ENCODE measurements at regions not wholly inside any gene's neighbourhood (a gene's known extent, or its start where the extent isn't known, plus 50 kb on each side); places are given as distances from the start of the nearest gene placed in this dataset.

DNA sequence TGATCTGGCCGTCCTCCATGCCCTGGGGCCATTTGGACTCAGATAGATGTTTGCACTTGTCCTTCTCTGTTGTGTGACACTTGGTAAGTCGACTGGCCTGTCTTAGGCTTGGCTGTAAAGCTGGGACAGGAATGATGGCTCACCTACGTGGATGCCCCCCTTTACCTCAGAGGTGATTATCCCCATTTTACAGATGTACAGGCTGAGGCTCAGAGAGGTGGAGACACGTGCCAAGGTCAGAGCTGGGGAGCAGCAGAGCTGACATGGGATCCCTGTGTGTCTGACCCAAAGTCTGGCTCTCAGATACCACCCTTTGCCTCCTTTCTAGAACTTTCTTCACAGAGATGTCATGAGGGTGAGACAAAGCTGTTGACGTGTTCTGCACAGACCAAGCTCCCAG, 71.3 kb upstream of the CIBAR2 start:
- no peak overlapping the region for H3K4me2 ChIP-seq
- H4K20me1 ChIP-seq (ENCODE audit: insufficient read depth) = no peaks in the 10 kb centered on the region
- no peaks in the 10 kb centered on the region for H3F3A ChIP-seq (ENCODE audit: insufficient read depth, low read depth)
- no peaks in the 10 kb centered on the region for H3K4me1 ChIP-seq (replicated peaks; ENCODE audit: insufficient read depth)
- no peak overlapping the region for H2AFZ ChIP-seq
- no peaks in the 10 kb centered on the region for H3K27me3 ChIP-seq (ENCODE audit: insufficient read depth, low read depth)
- no peaks in the 10 kb centered on the region for H3K9me3 ChIP-seq (ENCODE audit: insufficient read depth, low read depth)
- H3K9me2 ChIP-seq (ENCODE audit: insufficient read depth) = no peaks in the 10 kb centered on the region
- intact Hi-C loops (cut with micrococcal nuclease; ENCODE audit: unreplicated experiment) = no loop called here
- TF ChIP-seq EZH2 (IDR thresholded peaks at IDR 0.05; ENCODE audit: low read depth) = no peak
- TF ChIP-seq, protein P1, sequence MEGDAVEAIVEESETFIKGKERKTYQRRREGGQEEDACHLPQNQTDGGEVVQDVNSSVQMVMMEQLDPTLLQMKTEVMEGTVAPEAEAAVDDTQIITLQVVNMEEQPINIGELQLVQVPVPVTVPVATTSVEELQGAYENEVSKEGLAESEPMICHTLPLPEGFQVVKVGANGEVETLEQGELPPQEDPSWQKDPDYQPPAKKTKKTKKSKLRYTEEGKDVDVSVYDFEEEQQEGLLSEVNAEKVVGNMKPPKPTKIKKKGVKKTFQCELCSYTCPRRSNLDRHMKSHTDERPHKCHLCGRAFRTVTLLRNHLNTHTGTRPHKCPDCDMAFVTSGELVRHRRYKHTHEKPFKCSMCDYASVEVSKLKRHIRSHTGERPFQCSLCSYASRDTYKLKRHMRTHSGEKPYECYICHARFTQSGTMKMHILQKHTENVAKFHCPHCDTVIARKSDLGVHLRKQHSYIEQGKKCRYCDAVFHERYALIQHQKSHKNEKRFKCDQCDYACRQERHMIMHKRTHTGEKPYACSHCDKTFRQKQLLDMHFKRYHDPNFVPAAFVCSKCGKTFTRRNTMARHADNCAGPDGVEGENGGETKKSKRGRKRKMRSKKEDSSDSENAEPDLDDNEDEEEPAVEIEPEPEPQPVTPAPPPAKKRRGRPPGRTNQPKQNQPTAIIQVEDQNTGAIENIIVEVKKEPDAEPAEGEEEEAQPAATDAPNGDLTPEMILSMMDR (conservative IDR thresholded peaks at IDR 0.05) = no peak
- ChIA-PET POLR2A (ENCODE audit: unreplicated experiment) (no interaction called here), CTCF (no interaction called here)
- BruUV-seq (replicated peaks) = no TSS peak
- no peak overlapping the region for H3K4me3 ChIP-seq
- H3K27ac ChIP-seq = no peak overlapping the region
- H3K36me3 ChIP-seq (ENCODE audit: low read depth) = peaks cover 6% of the 10 kb centered on the region; the same call in 1 of the 2 replicates
- DNase-seq = no peak
- H3K79me2 ChIP-seq (ENCODE audit: low read depth) = no peaks in the 10 kb centered on the region

DNA sequence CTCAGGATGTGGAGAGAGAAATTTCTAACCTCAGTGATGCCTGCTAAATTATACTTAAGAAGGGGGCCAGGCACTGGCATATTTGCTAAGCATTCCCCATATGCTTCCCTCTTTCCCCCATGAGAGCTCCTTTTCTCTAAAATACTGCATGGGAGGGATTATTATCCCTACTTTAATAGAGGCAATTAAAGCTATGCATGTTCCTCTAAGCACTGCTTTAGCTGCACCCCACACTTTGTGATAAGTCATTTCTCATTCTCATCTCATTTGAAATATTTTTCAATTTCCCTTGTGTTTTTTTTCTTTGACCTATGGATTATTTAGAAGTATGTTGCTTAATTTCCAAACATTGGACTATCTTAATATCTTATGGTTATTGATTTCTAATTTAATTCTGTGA, 72.1 kb upstream of the CIBAR2 start:
- no peaks in the 10 kb centered on the region for H3K9me3 ChIP-seq (ENCODE audit: insufficient read depth, low read depth)
- H2AFZ ChIP-seq = no peak overlapping the region
- TF ChIP-seq, protein P1 (conservative IDR thresholded peaks at IDR 0.05) = no peak
- no peak for TF ChIP-seq EZH2 (IDR thresholded peaks at IDR 0.05; ENCODE audit: low read depth)
- ChIA-PET POLR2A (ENCODE audit: unreplicated experiment) (no interaction called here), CTCF (no interaction called here)
- no peaks in the 10 kb centered on the region for H3K9me2 ChIP-seq (ENCODE audit: insufficient read depth)
- H3F3A ChIP-seq (ENCODE audit: insufficient read depth, low read depth) = no peaks in the 10 kb centered on the region
- no peak overlapping the region for H3K27ac ChIP-seq
- no peaks in the 10 kb centered on the region for H4K20me1 ChIP-seq (ENCODE audit: insufficient read depth)
- intact Hi-C loops (cut with micrococcal nuclease; ENCODE audit: unreplicated experiment) = no loop called here
- no TSS peak for BruUV-seq (replicated peaks)
- no peaks in the 10 kb centered on the region for H3K4me1 ChIP-seq (replicated peaks; ENCODE audit: insufficient read depth)
- no peaks in the 10 kb centered on the region for H3K27me3 ChIP-seq (ENCODE audit: insufficient read depth, low read depth)
- H3K4me3 ChIP-seq = no peak overlapping the region
- H3K79me2 ChIP-seq (ENCODE audit: low read depth) = no peaks in the 10 kb centered on the region
- H3K4me2 ChIP-seq = no peak overlapping the region
- DNase-seq = no peak
- peaks cover 6% of the 10 kb centered on the region; the same call in 1 of the 2 replicates for H3K36me3 ChIP-seq (ENCODE audit: low read depth)

DNA sequence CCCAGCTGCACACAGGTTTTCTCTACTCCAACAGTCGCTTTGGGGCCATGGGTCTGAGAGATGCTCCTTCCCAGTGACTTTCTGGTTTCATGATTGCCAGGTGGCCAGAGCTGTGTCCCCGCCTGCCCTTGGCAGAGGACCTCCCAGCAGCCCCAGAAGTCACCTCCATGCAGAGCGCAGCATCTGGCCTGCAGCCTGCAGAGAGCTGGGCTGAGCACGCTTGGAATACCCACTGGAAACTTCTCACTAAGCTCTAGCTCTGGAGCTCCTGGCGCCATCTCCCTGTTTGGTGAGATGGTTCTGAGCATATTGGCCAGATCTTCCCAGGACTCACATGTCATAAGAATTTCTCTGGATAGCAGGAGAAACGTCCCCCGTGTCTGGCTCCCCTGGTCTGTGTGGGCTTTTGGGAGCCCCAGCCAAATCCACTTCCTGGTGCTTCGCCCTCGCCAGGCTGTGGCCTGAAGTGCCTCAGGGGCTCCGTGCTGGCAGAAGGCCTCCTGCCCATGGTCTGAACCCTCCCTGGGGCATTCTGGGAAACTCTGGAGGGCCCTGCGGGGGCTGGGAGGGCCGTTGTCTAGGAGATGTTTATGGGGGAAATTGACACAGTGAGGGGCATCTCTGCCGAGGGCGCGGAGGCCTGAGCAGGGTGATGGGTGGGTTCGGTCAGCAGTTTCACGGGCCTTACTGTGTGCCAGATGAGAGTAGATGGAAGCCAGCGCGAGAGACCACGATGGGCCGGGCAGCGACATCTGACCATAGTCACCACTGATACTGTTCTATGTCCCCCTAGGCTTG, 73.2 kb upstream of the CIBAR2 start:
- Histone ChIP-seq H3F3A (ENCODE audit: insufficient read depth, low read depth) (no peaks in the 10 kb centered on the region; the same call in 1 of the 2 replicates), H3K4me2 (no peak overlapping the region), H3K36me3 (ENCODE audit: low read depth) (peaks cover 6% of the 10 kb centered on the region; the same call in 1 of the 2 replicates), H3K4me3 (no peak overlapping the region), H3K9me2 (ENCODE audit: insufficient read depth) (no peaks in the 10 kb centered on the region), H3K27ac (no peak overlapping the region), H4K20me1 (ENCODE audit: insufficient read depth) (no peaks in the 10 kb centered on the region), H3K9me3 (ENCODE audit: insufficient read depth, low read depth) (no peaks in the 10 kb centered on the region), H3K27me3 (ENCODE audit: insufficient read depth, low read depth) (no peaks in the 10 kb centered on the region), H3K4me1 (replicated peaks; ENCODE audit: insufficient read depth) (no peaks in the 10 kb centered on the region), H2AFZ (no peak overlapping the region), H3K79me2 (ENCODE audit: low read depth) (no peaks in the 10 kb centered on the region)
- ChIA-PET CTCF (no interaction called here), POLR2A (ENCODE audit: unreplicated experiment) (no interaction called here)
- TF ChIP-seq EZH2 (IDR thresholded peaks at IDR 0.05; ENCODE audit: low read depth) = no peak
- TF ChIP-seq, protein P1 (conservative IDR thresholded peaks at IDR 0.05) = no peak
- no peak for DNase-seq
- intact Hi-C loops (cut with micrococcal nuclease; ENCODE audit: unreplicated experiment) = no loop called here
- no TSS peak for BruUV-seq (replicated peaks)

Measured in PC-9 (cell line).